ENCODE measurements at regions not wholly inside any gene's neighbourhood (a gene's known extent, or its start where the extent isn't known, plus 50 kb on each side); places are given as distances from the start of the nearest gene placed in this dataset.

DNA sequence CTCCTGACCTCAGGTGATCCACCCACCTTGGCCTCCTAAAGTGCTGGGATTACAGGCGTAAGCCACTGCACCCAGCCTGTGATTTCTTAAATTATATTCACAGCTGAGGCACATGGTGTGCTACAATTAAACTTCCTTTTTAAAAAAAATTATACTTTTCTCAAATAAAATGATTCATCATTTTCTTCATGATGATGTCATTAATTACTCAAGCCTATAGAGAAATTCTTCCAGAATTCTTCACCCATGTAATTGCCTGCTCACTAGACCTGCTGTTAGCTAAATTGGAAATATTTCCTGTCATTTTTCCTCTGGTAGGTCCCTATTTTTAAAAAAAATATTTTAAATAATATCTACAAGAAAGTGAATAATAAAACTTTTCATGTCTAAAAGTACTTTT, 440.0 kb upstream of the ANO3 start:
- no peak for DNase-seq (ENCODE audit: low read depth, low spot score)
- no peaks in the 10 kb centered on the region for H3K4me1 ChIP-seq (ENCODE audit: insufficient read depth, insufficient read length)

DNA sequence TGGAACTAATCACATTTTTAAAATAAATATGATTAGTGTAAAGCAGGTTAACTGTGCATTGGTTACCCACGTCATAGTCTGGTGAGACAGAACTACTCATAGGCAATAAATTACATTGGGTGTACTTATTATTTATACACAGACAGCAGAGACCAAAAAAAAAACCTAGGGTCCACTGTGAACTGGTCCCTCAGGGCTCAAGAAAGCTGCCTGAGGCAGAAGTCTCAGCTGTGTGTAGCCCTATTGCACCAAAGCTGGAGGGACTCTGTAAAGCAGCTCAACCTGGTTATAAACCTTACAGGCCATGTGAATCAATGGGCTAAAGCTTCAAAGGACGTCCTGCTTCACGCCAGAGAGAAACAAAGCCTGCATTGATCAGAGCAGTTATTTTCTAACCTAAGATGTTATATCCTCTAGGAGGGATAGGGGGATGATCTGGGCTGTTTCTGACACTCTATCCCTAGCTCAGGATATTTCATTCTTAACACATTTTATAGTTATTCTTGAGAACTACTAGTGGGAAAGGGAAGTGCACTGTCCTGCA, 432.2 kb upstream of the ANO3 start:
- no peak overlapping the region for H3K4me3 ChIP-seq (ENCODE audit: insufficient read length, low read depth)
- H3K4me1 ChIP-seq (ENCODE audit: insufficient read depth, insufficient read length): no peaks in the 10 kb centered on the region
- no peak for DNase-seq (ENCODE audit: low read depth, low spot score)
- TF ChIP-seq ZNF274 (IDR thresholded peaks at IDR 0.05; ENCODE audit: low read depth, low read length) (no peak), YY1 (IDR thresholded peaks at IDR 0.05; ENCODE audit: insufficient read depth, insufficient read length) (no peak), SUZ12 (IDR thresholded peaks at IDR 0.05; ENCODE audit: extremely low read depth, insufficient read depth, insufficient read length) (no peak)
- no peaks in the 10 kb centered on the region for H3K27me3 ChIP-seq (ENCODE audit: insufficient read depth, insufficient read length)
- H3K9me3 ChIP-seq (ENCODE audit: insufficient read depth, low read length): no peaks in the 10 kb centered on the region
- H3K9ac ChIP-seq (ENCODE audit: insufficient read length, low read depth): no peak overlapping the region
- H3K36me3 ChIP-seq (ENCODE audit: insufficient read depth, insufficient read length, low read length): no peaks in the 10 kb centered on the region

More for the DNA sequence above, 440.0 kb upstream of the ANO3 start:
- no peak overlapping the region for H3K9ac ChIP-seq (ENCODE audit: insufficient read length, low read depth)
- no peak for TF ChIP-seq YY1 (IDR thresholded peaks at IDR 0.05; ENCODE audit: insufficient read depth, insufficient read length)
- TF ChIP-seq SUZ12 (IDR thresholded peaks at IDR 0.05; ENCODE audit: extremely low read depth, insufficient read depth, insufficient read length): no peak
- TF ChIP-seq ZNF274 (IDR thresholded peaks at IDR 0.05; ENCODE audit: low read depth, low read length): no peak
- H3K4me3 ChIP-seq (ENCODE audit: insufficient read length, low read depth): no peak overlapping the region
- H3K27me3 ChIP-seq (ENCODE audit: insufficient read depth, insufficient read length): no peaks in the 10 kb centered on the region
- no peaks in the 10 kb centered on the region for H3K9me3 ChIP-seq (ENCODE audit: insufficient read depth, low read length)
- no peaks in the 10 kb centered on the region for H3K36me3 ChIP-seq (ENCODE audit: insufficient read depth, insufficient read length, low read length)

GRCh38 chr11:25900814-25901213, 431.1 kb upstream of the ANO3 start:
- TF ChIP-seq YY1 (IDR thresholded peaks at IDR 0.05; ENCODE audit: insufficient read depth, insufficient read length) (no peak), SUZ12 (IDR thresholded peaks at IDR 0.05; ENCODE audit: extremely low read depth, insufficient read depth, insufficient read length) (no peak), ZNF274 (IDR thresholded peaks at IDR 0.05; ENCODE audit: low read depth, low read length) (no peak)
- no peaks in the 10 kb centered on the region for H3K27me3 ChIP-seq (ENCODE audit: insufficient read depth, insufficient read length)
- H3K9me3 ChIP-seq (ENCODE audit: insufficient read depth, low read length): no peaks in the 10 kb centered on the region
- no peak overlapping the region for H3K4me3 ChIP-seq (ENCODE audit: insufficient read length, low read depth)
- no peak overlapping the region for H3K9ac ChIP-seq (ENCODE audit: insufficient read length, low read depth)
- H3K36me3 ChIP-seq (ENCODE audit: insufficient read depth, insufficient read length, low read length): no peaks in the 10 kb centered on the region
- H3K4me1 ChIP-seq (ENCODE audit: insufficient read depth, insufficient read length): no peaks in the 10 kb centered on the region
- no peak for DNase-seq (ENCODE audit: low read depth, low spot score)

DNA sequence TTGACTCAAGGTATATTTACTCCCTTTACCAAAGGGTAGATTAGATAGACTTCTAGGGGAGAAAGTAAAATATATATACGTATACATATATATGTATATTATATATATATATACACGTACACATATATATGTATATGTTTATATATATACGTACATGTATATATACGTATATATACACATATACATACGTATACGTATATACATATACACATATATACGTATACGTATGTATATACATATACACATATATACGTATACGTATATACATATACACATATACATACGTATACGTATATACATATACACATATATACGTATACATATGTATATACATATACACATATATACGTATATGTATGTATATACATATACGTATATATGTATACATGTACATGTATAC, 430.5 kb upstream of the ANO3 start:
- DNase-seq (ENCODE audit: low read depth, low spot score): no peak
- no peaks in the 10 kb centered on the region for H3K4me1 ChIP-seq (ENCODE audit: insufficient read depth, insufficient read length)
- no peaks in the 10 kb centered on the region for H3K9me3 ChIP-seq (ENCODE audit: insufficient read depth, low read length)
- no peak overlapping the region for H3K9ac ChIP-seq (ENCODE audit: insufficient read length, low read depth)
- TF ChIP-seq SUZ12 (IDR thresholded peaks at IDR 0.05; ENCODE audit: extremely low read depth, insufficient read depth, insufficient read length) (no peak), ZNF274 (IDR thresholded peaks at IDR 0.05; ENCODE audit: low read depth, low read length) (no peak), YY1 (IDR thresholded peaks at IDR 0.05; ENCODE audit: insufficient read depth, insufficient read length) (no peak)
- H3K36me3 ChIP-seq (ENCODE audit: insufficient read depth, insufficient read length, low read length): no peaks in the 10 kb centered on the region
- no peak overlapping the region for H3K4me3 ChIP-seq (ENCODE audit: insufficient read length, low read depth)
- no peaks in the 10 kb centered on the region for H3K27me3 ChIP-seq (ENCODE audit: insufficient read depth, insufficient read length)

DNA sequence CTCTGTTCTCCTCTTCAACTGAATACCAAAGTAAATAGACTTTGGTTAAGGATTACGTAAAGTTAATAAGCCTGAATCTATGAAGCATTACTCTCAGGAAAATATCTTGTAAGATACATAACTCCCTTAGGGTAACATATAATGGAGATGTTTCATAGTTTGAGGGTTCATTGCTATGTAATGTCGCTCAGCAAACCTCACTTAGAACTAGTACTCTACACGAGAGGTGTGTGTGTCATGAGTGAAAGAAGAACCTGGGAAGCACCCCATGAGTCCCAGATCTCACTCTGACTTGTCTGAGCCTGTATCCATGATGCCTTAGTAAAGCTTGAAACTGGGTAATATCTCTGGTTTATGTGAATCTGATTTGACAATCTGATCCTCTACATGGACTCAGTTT, 429.5 kb upstream of the ANO3 start:
- DNase-seq (ENCODE audit: low read depth, low spot score): no peak
- Histone ChIP-seq H3K27me3 (ENCODE audit: insufficient read depth, insufficient read length) (no peaks in the 10 kb centered on the region), H3K4me3 (ENCODE audit: insufficient read length, low read depth) (no peak overlapping the region), H3K9me3 (ENCODE audit: insufficient read depth, low read length) (no peaks in the 10 kb centered on the region), H3K9ac (ENCODE audit: insufficient read length, low read depth) (no peak overlapping the region), H3K4me1 (ENCODE audit: insufficient read depth, insufficient read length) (no peaks in the 10 kb centered on the region), H3K36me3 (ENCODE audit: insufficient read depth, insufficient read length, low read length) (no peaks in the 10 kb centered on the region)
- TF ChIP-seq YY1 (IDR thresholded peaks at IDR 0.05; ENCODE audit: insufficient read depth, insufficient read length) (no peak), ZNF274 (IDR thresholded peaks at IDR 0.05; ENCODE audit: low read depth, low read length) (no peak), SUZ12 (IDR thresholded peaks at IDR 0.05; ENCODE audit: extremely low read depth, insufficient read depth, insufficient read length) (no peak)

GRCh38 chr11:25908726-25909125, 423.2 kb upstream of the ANO3 start:
- H3K9ac ChIP-seq (ENCODE audit: insufficient read length, low read depth): no peak overlapping the region
- no peak for TF ChIP-seq YY1 (IDR thresholded peaks at IDR 0.05; ENCODE audit: insufficient read depth, insufficient read length)
- TF ChIP-seq ZNF274 (IDR thresholded peaks at IDR 0.05; ENCODE audit: low read depth, low read length): no peak
- TF ChIP-seq SUZ12 (IDR thresholded peaks at IDR 0.05; ENCODE audit: extremely low read depth, insufficient read depth, insufficient read length): no peak
- no peak overlapping the region for H3K4me3 ChIP-seq (ENCODE audit: insufficient read length, low read depth)
- no peaks in the 10 kb centered on the region for H3K9me3 ChIP-seq (ENCODE audit: insufficient read depth, low read length)
- no peak for DNase-seq (ENCODE audit: low read depth, low spot score)
- no peaks in the 10 kb centered on the region for H3K36me3 ChIP-seq (ENCODE audit: insufficient read depth, insufficient read length, low read length)
- no peaks in the 10 kb centered on the region for H3K4me1 ChIP-seq (ENCODE audit: insufficient read depth, insufficient read length)
- no peaks in the 10 kb centered on the region for H3K27me3 ChIP-seq (ENCODE audit: insufficient read depth, insufficient read length)

DNA sequence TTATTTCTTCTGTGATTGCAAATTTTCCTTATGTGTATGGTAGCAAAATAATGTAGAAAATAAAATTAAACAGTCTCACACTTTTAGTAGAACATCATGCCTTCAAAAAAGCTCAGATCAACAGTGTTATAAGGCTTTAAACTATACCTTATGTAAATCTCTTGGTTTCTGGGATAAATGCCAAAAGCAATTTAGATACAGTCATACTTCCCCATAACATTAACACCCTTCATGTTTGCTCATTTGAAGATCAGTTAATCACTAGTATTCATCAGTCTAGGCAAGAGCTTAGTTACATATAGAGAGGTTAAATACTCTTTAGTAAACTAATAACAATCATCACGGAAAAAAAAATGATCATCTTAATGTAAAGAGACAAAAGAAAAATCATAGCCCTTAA, 421.8 kb upstream of the ANO3 start:
- no peaks in the 10 kb centered on the region for H3K27me3 ChIP-seq (ENCODE audit: insufficient read depth, insufficient read length)
- TF ChIP-seq YY1 (IDR thresholded peaks at IDR 0.05; ENCODE audit: insufficient read depth, insufficient read length) (no peak), SUZ12 (IDR thresholded peaks at IDR 0.05; ENCODE audit: extremely low read depth, insufficient read depth, insufficient read length) (no peak), ZNF274 (IDR thresholded peaks at IDR 0.05; ENCODE audit: low read depth, low read length) (no peak)
- no peak overlapping the region for H3K4me3 ChIP-seq (ENCODE audit: insufficient read length, low read depth)
- no peaks in the 10 kb centered on the region for H3K9me3 ChIP-seq (ENCODE audit: insufficient read depth, low read length)
- no peaks in the 10 kb centered on the region for H3K4me1 ChIP-seq (ENCODE audit: insufficient read depth, insufficient read length)
- no peaks in the 10 kb centered on the region for H3K36me3 ChIP-seq (ENCODE audit: insufficient read depth, insufficient read length, low read length)
- H3K9ac ChIP-seq (ENCODE audit: insufficient read length, low read depth): no peak overlapping the region
- no peak for DNase-seq (ENCODE audit: low read depth, low spot score)

Data from NT2/D1 (cell line).